OCI-LY7 (cell line): ENCODE measurements at regions not wholly inside any gene's neighbourhood (a gene's known extent, or its start where the extent isn't known, plus 50 kb on each side); places are given as distances from the start of the nearest gene placed in this dataset.

Source experiments
- CTCF ChIP-seq: fragments of 200-600 bp; sonication (generic); conservative IDR thresholded peaks from 2 replicates; pipeline ENCODE4 v1.5.1; 2014; ENCODE audit warnings: mild to moderate bottlenecking, antibody characterized with exemption, low read length, moderate library complexity, mixed read lengths
- EZH2phosphoT487 ChIP-seq: fragments of 200-600 bp; sonication (generic); IDR thresholded peaks from 2 replicates; pipeline ENCODE4 v1.6.1; 2018; ENCODE audit warnings: low read depth, borderline replicate concordance, mild to moderate bottlenecking, mixed run types, antibody characterized with exemption, low read length, moderate library complexity, mixed read lengths

GRCh38 chr14:97377550-97377949, 580.4 kb downstream of the VRK1 start:
- TF ChIP-seq CTCF (no peak), EZH2phosphoT487 (no peak)
